ENCODE measurements at regions not wholly inside any gene's neighbourhood (a gene's known extent, or its start where the extent isn't known, plus 50 kb on each side); places are given as distances from the start of the nearest gene placed in this dataset.
A peak's percentile ranks its signal among the peaks of the same experiment; 100 is the strongest.

- H3K36me3 ChIP-seq (replicated peaks in 1 of 2; ENCODE audit: insufficient read depth in 1 of 2, low read depth in 2 of 2), result no peaks in the 10 kb centered on the region
- H3K9me3 ChIP-seq, result no peaks in the 10 kb centered on the region
- no peaks in the 10 kb centered on the region for H3K27me3 ChIP-seq
- H3K4me1 ChIP-seq, result peaks cover 13% of the 10 kb centered on the region
- no peak overlapping the region for H3K4me3 ChIP-seq
- no peak overlapping the region for H3K27ac ChIP-seq
- WGBS, 2 donors, result 80 to 85% methylated on average over 29 of the region's 29 CpGs
- DNase-seq, result no peak
- no peak for ATAC-seq
- intact Hi-C loops (cut with DNase I), result no loop called here
- TF ChIP-seq, protein P1, sequence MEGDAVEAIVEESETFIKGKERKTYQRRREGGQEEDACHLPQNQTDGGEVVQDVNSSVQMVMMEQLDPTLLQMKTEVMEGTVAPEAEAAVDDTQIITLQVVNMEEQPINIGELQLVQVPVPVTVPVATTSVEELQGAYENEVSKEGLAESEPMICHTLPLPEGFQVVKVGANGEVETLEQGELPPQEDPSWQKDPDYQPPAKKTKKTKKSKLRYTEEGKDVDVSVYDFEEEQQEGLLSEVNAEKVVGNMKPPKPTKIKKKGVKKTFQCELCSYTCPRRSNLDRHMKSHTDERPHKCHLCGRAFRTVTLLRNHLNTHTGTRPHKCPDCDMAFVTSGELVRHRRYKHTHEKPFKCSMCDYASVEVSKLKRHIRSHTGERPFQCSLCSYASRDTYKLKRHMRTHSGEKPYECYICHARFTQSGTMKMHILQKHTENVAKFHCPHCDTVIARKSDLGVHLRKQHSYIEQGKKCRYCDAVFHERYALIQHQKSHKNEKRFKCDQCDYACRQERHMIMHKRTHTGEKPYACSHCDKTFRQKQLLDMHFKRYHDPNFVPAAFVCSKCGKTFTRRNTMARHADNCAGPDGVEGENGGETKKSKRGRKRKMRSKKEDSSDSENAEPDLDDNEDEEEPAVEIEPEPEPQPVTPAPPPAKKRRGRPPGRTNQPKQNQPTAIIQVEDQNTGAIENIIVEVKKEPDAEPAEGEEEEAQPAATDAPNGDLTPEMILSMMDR (IDR thresholded peaks at IDR 0.05), result no peak
- no peak for TF ChIP-seq POLR2A (IDR thresholded peaks at IDR 0.05)
These were observed 125.0 kb upstream of the FUT8 start for GRCh38 chr14:65287264-65288131.

GRCh38 chr14:65290830-65291229, 121.7 kb upstream of the FUT8 start:
- Histone ChIP-seq H3K27ac (no peak overlapping the region), H3K27me3 (no peaks in the 10 kb centered on the region), H3K36me3 (replicated peaks in 1 of 2; ENCODE audit: insufficient read depth in 1 of 2, low read depth in 2 of 2) (no peaks in the 10 kb centered on the region), H3K9me3 (no peaks in the 10 kb centered on the region), H3K4me1 (peaks cover 20% of the 10 kb centered on the region), H3K4me3 (no peak overlapping the region)
- ATAC-seq (no peak), DNase-seq (no peak)
- intact Hi-C loops (cut with DNase I), result no loop called here
- 85 to 89% methylated on average over 3 of the region's 3 CpGs for WGBS, 2 donors
- TF ChIP-seq, protein P1 (IDR thresholded peaks at IDR 0.05), result no peak
- no peak for TF ChIP-seq POLR2A (IDR thresholded peaks at IDR 0.05)

DNA sequence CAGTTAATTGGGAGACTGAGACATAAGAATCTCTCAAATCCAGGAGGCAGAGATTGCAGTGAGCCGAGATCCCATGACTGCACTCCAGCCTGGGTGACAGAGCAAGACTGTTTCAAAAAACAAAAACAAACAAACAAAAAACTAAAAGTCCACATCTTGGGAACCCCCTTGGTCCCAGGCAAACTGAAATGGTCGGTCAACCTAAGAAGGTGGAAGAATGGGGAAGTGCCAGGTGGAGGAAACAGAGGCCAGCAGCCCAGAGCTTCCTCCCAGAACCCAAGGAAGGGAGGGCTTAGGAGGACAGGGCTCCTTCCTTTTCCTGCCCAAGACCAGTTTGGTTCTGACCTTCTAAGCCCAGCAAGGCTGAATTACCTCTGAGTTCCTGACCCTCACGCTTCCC, 121.0 kb upstream of the FUT8 start:
- no peaks in the 10 kb centered on the region for H3K27me3 ChIP-seq
- H3K36me3 ChIP-seq (replicated peaks in 1 of 2; ENCODE audit: insufficient read depth in 1 of 2, low read depth in 2 of 2), result no peaks in the 10 kb centered on the region
- no peaks in the 10 kb centered on the region for H3K9me3 ChIP-seq
- intact Hi-C loops (cut with DNase I), result no loop called here
- no peak overlapping the region for H3K4me3 ChIP-seq
- TF ChIP-seq, protein P1 (IDR thresholded peaks at IDR 0.05), result no peak
- no peak for TF ChIP-seq POLR2A (IDR thresholded peaks at IDR 0.05)
- peak overlapping the region in 1 of 4 donors; percentile 17 for H3K27ac ChIP-seq
- H3K4me1 ChIP-seq, result peaks cover 27% of the 10 kb centered on the region
- WGBS, 2 donors, result 86 to 98% methylated on average over 3 of the region's 3 CpGs
- ATAC-seq, result no peak
- DNase-seq, result no peak

DNA sequence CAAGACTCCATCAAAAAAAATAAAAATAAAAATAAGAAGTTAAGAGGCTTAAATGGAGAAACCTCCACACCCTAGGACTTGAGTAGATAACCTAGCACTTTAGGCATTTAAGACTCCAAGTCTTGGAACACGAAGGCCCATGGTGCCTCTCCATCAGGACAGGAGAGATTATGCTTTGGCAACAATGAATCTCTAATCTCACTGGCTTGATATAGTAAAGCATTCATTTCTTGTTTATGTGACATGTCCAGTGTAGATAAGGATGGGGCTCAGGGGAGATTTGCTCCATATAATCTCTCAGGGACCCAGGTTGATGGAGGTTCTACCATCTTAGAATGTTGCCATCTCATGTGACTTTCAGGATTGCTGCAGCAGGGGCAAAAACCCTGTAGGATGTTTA, 117.7 kb upstream of the FUT8 start:
- Histone ChIP-seq H3K4me3 (no peak overlapping the region), H3K4me1 (peaks cover 53% of the 10 kb centered on the region), H3K36me3 (replicated peaks in 1 of 2; ENCODE audit: insufficient read depth in 1 of 2, low read depth in 2 of 2) (no peaks in the 10 kb centered on the region), H3K27ac (no peak overlapping the region), H3K9me3 (no peaks in the 10 kb centered on the region), H3K27me3 (no peaks in the 10 kb centered on the region)
- intact Hi-C loops (cut with DNase I), result no loop called here
- TF ChIP-seq, protein P1 (IDR thresholded peaks at IDR 0.05), result no peak
- no peak for TF ChIP-seq POLR2A (IDR thresholded peaks at IDR 0.05)
- DNase-seq (no peak), ATAC-seq (no peak)
- 71 to 83% methylated on average over 1 of the region's 1 CpG for WGBS, 2 donors

DNA sequence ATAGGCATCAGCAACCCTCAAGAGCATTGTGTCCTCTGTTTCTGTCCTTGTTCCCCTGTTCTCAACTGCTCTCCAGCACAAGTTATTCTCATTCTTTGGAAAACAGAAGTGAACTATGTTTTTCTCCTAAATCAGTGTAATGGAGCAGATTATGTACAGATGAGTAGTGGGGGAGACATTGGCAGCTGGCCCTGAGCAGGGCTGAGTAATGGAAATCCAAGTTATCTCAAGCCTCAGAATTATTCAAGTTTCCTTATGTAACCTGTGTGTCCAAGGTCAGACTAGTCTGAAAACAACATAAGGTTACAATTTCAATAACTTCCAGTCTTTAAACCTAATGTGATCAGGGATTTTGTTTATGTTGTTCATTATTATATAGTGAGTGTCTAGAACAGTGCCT, 116.1 kb upstream of the FUT8 start:
- H3K27me3 ChIP-seq, result no peaks in the 10 kb centered on the region
- H3K27ac ChIP-seq, result peak overlapping the region; percentile 88 to 93 (median 90)
- no peaks in the 10 kb centered on the region for H3K9me3 ChIP-seq
- intact Hi-C loops (cut with DNase I), result no loop called here
- no peaks in the 10 kb centered on the region for H3K36me3 ChIP-seq (replicated peaks in 1 of 2; ENCODE audit: insufficient read depth in 1 of 2, low read depth in 2 of 2)
- peaks cover 65% of the 10 kb centered on the region for H3K4me1 ChIP-seq
- ATAC-seq, result peak; percentile 17
- no peak overlapping the region for H3K4me3 ChIP-seq
- no peak for TF ChIP-seq POLR2A (IDR thresholded peaks at IDR 0.05)
- TF ChIP-seq, protein P1 (IDR thresholded peaks at IDR 0.05), result no peak
- peak; percentile 61 to 78 (median 66) for DNase-seq

Measured in body of pancreas (tissue), 4 donors.